K562 (cell line): ENCODE measurements at regions not wholly inside any gene's neighbourhood (a gene's known extent, or its start where the extent isn't known, plus 50 kb on each side); places are given as distances from the start of the nearest gene placed in this dataset.
A peak's percentile ranks its signal among the peaks of the same experiment; 100 is the strongest.

Experiments used
- ATAC-seq: fragments of 200-7000 bp; cut with Tn5 transposase; 3 replicates; pipeline ENCODE4 v1.9.1; 2020; ENCODE audit warnings: moderate library complexity
- BruUV-seq: library from RNA; stranded (reverse); fragments of 400-500 nt; replicated peaks from 2 replicates; lab custom pipeline; 2021; lab: Mats Ljungman, UMichigan
- CTCF ChIA-PET: fragments of 300-600 bp; formaldehyde crosslinking; extraction: SDS; loops from one replicate; lab custom pipeline; 2021; ENCODE audit warnings: low intra/inter-chr PET ratio; lab: Yijun Ruan, JAX
- POLR2A ChIA-PET: fragments of 300-600, 350-650 bp; sonication (Branson Sonifier 250); formaldehyde crosslinking; extraction: SDS; loops from one replicate; lab custom pipeline; 2021; ENCODE audit warnings: antibody characterized with exemption, inconsistent platforms; lab: Yijun Ruan, JAX
- DNase-seq, 4 experiments: peaks; one replicate each; pipeline versions ENCODE4 v3.0.0 to v3.0.0-alpha.2; 2011 to 2018; ENCODE audit warnings: low spot score in 3 of 4, mixed read lengths in 3 of 4; ENCODE audit errors: extremely low read depth in 1 of 4
- FAIRE-seq: peaks from 2 replicates; lab custom pipeline; 2011; peaks lifted over from hg19 to GRCh38; lab: Jason Lieb, UNC
- H2AFZ ChIP-seq: 2 replicates; pipeline ENCODE4 v1.6.0; 2011; ENCODE audit warnings: low read depth, low read length, control low read depth, inconsistent platforms
- H3K27ac ChIP-seq: fragments of 200-600 bp; 3 replicates; pipeline ENCODE4 v1.8.0; 2011; ENCODE audit warnings: low read depth, mild to moderate bottlenecking, control low read depth, inconsistent platforms, low read length, moderate library complexity, mixed read lengths; ENCODE audit errors: extremely low read depth
- H3K27me3 ChIP-seq, 2 experiments: fragments of 300-600 bp in 1 of 2; 2 replicates in 1 of 2; 3 replicates in 1 of 2; pipeline versions ENCODE4 v1.6.0 to v1.8.0; 2011; ENCODE audit warnings: inconsistent platforms in 2 of 2, low read length in 2 of 2, mild to moderate bottlenecking in 1 of 2, mixed read lengths in 1 of 2, moderate library complexity in 1 of 2; ENCODE audit not compliant: control insufficient read depth in 2 of 2, insufficient read depth in 2 of 2
- H3K36me3 ChIP-seq: fragments of 300-600 bp; 3 replicates; pipeline ENCODE4 v1.8.0; 2011; ENCODE audit warnings: mild to moderate bottlenecking, low read length, inconsistent platforms; ENCODE audit not compliant: control insufficient read depth, insufficient read depth
- H3K4me1 ChIP-seq, 2 experiments: fragments of 200-600 bp in 1 of 2; replicated peaks in 1 of 2; 2 replicates in 1 of 2; 3 replicates in 1 of 2; pipeline versions ENCODE4 v1.5.1 to v1.8.0; 2011; ENCODE audit warnings: inconsistent platforms in 2 of 2, low read length in 2 of 2, mild to moderate bottlenecking in 1 of 2, mixed read lengths in 1 of 2, moderate library complexity in 1 of 2; ENCODE audit not compliant: control insufficient read depth in 2 of 2, insufficient read depth in 2 of 2
- H3K4me2 ChIP-seq: 2 replicates; pipeline ENCODE4 v1.6.1; 2011; ENCODE audit warnings: low read length, control low read depth, inconsistent platforms, mixed read lengths; ENCODE audit not compliant: insufficient read depth
- H3K4me3 ChIP-seq: fragments of 200-600 bp; sonication (generic), shearing (Covaris generic); 2 replicates; pipeline ENCODE4 v1.5.1; 2016; ENCODE audit warnings: control low read depth, inconsistent platforms
- H3K79me2 ChIP-seq: fragments of 200-600 bp; 3 replicates; pipeline ENCODE4 v1.8.0; 2011; ENCODE audit warnings: low read length, inconsistent platforms; ENCODE audit not compliant: control insufficient read depth, insufficient read depth
- H3K9ac ChIP-seq, 2 experiments: 2 replicates each; pipeline versions ENCODE4 v1.6.0 to v1.6.1; 2011; ENCODE audit warnings: low read depth in 2 of 2, low read length in 2 of 2, control low read depth in 1 of 2, inconsistent platforms in 1 of 2, mild to moderate bottlenecking in 1 of 2, mixed read lengths in 1 of 2; ENCODE audit not compliant: insufficient read depth in 1 of 2
- H3K9me1 ChIP-seq: one replicate; pipeline ENCODE4 v1.6.0; 2011; ENCODE audit warnings: inconsistent platforms, mild to moderate bottlenecking, low read length, moderate library complexity; ENCODE audit not compliant: control insufficient read depth, insufficient read depth
- H3K9me3 ChIP-seq: replicated peaks from 2 replicates; pipeline ENCODE4 v1.5.1; 2011; ENCODE audit warnings: low read depth, low read length, inconsistent platforms; ENCODE audit not compliant: control insufficient read depth, insufficient read depth
- H4K20me1 ChIP-seq: replicated peaks from 2 replicates; pipeline ENCODE4 v1.6.1; 2011; ENCODE audit warnings: low read length, inconsistent platforms, mixed read lengths; ENCODE audit not compliant: control insufficient read depth, insufficient read depth
- EP400 ChIP-seq: fragments of 450-650 bp; IDR thresholded peaks from 2 replicates; pipeline ENCODE4 v1.6.1; 2017; ENCODE audit warnings: antibody characterized with exemption, mild to moderate bottlenecking, moderate library complexity
- HMGN3 ChIP-seq: IDR thresholded peaks from 2 replicates; pipeline ENCODE4 v1.6.1; 2011; ENCODE audit warnings: borderline replicate concordance, low read depth, mild to moderate bottlenecking, mixed read lengths, low read length; ENCODE audit not compliant: insufficient read length; ENCODE audit errors: extremely low read depth
- NONO ChIP-seq, 2 experiments: fragments of 200-400 bp in 1 of 2; fragments of 450-650 bp in 1 of 2; formaldehyde crosslinking in 1 of 2; IDR thresholded peaks; 2 replicates each; pipeline ENCODE4 v1.6.1; 2017; ENCODE audit warnings: low read depth in 2 of 2, mild to moderate bottlenecking in 2 of 2, moderate library complexity in 2 of 2, low read length in 1 of 2
- RFX5 ChIP-seq: IDR thresholded peaks from 2 replicates; pipeline ENCODE4 v1.6.1; 2011; ENCODE audit warnings: low read depth, mild to moderate bottlenecking, improper control_type of control experiment, low read length
- SLC30A9 ChIP-seq: fragments of 250-450 bp; sonication (Bioruptor Pico); IDR thresholded peaks from 2 replicates; pipeline ENCODE4 v1.8.0; 2022; ENCODE audit warnings: mild to moderate bottlenecking, moderate library complexity
- STAT6 ChIP-seq: sonication (generic); formaldehyde crosslinking; IDR thresholded peaks from 2 replicates; pipeline ENCODE4 v1.8.1; 2023; ENCODE audit warnings: mild to moderate bottlenecking, missing genetic modification reagents
- ZNF121 ChIP-seq: sonication (generic); formaldehyde crosslinking; conservative IDR thresholded peaks from 2 replicates; pipeline ENCODE4 v1.8.0; 2022; ENCODE audit warnings: missing genetic modification reagents
- ZNF253 ChIP-seq: fragments of 250-450 bp; sonication (Bioruptor Pico); conservative IDR thresholded peaks from 2 replicates; pipeline ENCODE4 v1.6.1; 2021; ENCODE audit warnings: mild to moderate bottlenecking
- ZNF41 ChIP-seq: fragments of 250-450 bp; sonication (Bioruptor Pico); conservative IDR thresholded peaks from 2 replicates; pipeline ENCODE4 v1.4.0; 2020; ENCODE audit warnings: mild to moderate bottlenecking
- ZNF717 ChIP-seq: fragments of 250-450 bp; sonication (Bioruptor Pico); IDR thresholded peaks from 2 replicates; pipeline ENCODE4 v1.5.0; 2021
- ZSCAN32 ChIP-seq: fragments of 450-650 bp; formaldehyde crosslinking; IDR thresholded peaks from 2 replicates; pipeline ENCODE4 v1.4.0; 2020; ENCODE audit warnings: mild to moderate bottlenecking, moderate library complexity
- WGBS: fragments of 100-300 bp; shearing (Covaris generic); methylation state at CpG from one replicate; pipeline ENCODE4 v1.1.6; 2016; ENCODE audit warnings: low coverage, mixed read lengths; ENCODE audit not compliant: insufficient coverage; ENCODE audit errors: missing lambda C conversion rate; 5-methylcytosine and 5-hydroxymethylcytosine counted together
- in situ Hi-C: fragments of 300-500 bp; cut with MboI; formaldehyde crosslinking; loops from 4 replicates; pipeline ENCODE4 v1.15.0; 2018; ENCODE audit warnings: inconsistent platforms, mixed read lengths
- intact Hi-C: fragments of 100-400 bp; cut with micrococcal nuclease; formaldehyde crosslinking; loops from 2 replicates; pipeline ENCODE4 v1.14.2; 2022
- TF ChIP-seq, protein P1 (sequence below): IDR thresholded peaks from 2 replicates; pipeline ENCODE4 v1.6.1; 2016; ENCODE audit warnings: missing genetic modification characterization, missing compliant biosample characterization

DNA sequence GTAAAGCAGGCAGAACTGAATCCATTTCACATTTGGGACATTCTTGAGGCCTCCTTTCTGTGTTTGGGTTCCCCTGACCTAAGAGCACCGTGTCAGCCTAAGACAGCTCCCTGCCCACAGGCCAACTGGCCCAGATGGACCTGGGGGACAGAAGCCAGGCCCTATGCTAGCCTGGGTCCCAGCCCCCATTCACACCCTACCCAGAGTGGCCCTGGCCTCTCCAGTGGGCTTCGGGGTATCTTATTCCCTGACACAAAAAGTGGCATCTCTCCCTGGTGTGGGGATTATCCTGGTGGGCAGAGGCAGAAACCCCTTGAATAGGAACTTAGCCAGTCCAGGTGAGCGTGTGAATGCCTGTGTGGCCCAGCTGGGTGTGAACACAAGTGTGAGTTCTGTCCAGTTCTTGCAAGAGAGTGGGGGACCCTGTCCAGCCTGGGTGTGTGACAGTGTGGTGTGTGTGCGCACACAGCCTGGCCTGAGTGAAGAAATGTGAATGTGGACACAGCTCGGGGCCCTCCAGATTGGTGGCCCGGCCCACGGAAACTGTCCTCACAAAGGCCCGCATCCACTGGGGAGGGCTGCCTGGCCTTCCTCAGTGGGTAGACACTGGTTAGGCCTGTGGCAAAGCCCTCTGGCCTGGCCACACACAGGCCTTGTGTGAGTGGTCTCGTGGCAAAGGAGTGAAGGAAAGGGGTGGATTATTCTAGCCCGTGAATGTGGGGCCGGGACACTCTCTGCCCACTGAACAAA lies 63.0 kb upstream of the HAAO start:
- no peaks in the 10 kb centered on the region for H3K9me3 ChIP-seq
- H3K4me1 ChIP-seq = peaks cover 0 to 8% of the 10 kb centered on the region in 2 experiments; a peak in 2 of 5 replicates
- no TSS peak for BruUV-seq
- CTCF ChIA-PET = no interaction called here
- no peak overlapping the region for H3K4me3 ChIP-seq
- in situ Hi-C loops (loop anchor here (10.0 kb wide), 1 partner anchor 629 kb away; no protein-coding TSS in a partner anchor), intact Hi-C loops (loop anchor here (10.0 kb wide), 2 partner anchors 629 to 689 kb away; no protein-coding TSS in a partner anchor)
- no peak overlapping the region for H3K4me2 ChIP-seq
- H3K9me1 ChIP-seq = no peaks in the 10 kb centered on the region
- H3K36me3 ChIP-seq = no peaks in the 10 kb centered on the region
- H4K20me1 ChIP-seq = no peaks in the 10 kb centered on the region
- H3K27me3 ChIP-seq = no peaks in the 10 kb centered on the region
- H3K79me2 ChIP-seq = no peaks in the 10 kb centered on the region
- DNase-seq (no peak), ATAC-seq (no peak), FAIRE-seq (no peak)
- H2AFZ ChIP-seq = no peak overlapping the region
- peak overlapping the region in 1 of 2 experiments; percentile 54; a peak in 1 of 4 replicates for H3K9ac ChIP-seq
- H3K27ac ChIP-seq = no peak overlapping the region
- TF ChIP-seq HMGN3 = no peak
- no peak for TF ChIP-seq RFX5
- TF ChIP-seq ZNF41 (CRISPR knock-in tag) = no peak
- TF ChIP-seq, protein P1, sequence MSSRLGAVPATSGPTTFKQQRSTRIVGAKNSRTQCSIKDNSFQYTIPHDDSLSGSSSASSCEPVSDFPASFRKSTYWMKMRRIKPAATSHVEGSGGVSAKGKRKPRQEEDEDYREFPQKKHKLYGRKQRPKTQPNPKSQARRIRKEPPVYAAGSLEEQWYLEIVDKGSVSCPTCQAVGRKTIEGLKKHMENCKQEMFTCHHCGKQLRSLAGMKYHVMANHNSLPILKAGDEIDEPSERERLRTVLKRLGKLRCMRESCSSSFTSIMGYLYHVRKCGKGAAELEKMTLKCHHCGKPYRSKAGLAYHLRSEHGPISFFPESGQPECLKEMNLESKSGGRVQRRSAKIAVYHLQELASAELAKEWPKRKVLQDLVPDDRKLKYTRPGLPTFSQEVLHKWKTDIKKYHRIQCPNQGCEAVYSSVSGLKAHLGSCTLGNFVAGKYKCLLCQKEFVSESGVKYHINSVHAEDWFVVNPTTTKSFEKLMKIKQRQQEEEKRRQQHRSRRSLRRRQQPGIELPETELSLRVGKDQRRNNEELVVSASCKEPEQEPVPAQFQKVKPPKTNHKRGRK = no peak
- no peak for TF ChIP-seq STAT6
- TF ChIP-seq ZNF717 (CRISPR knock-in tag) = no peak
- TF ChIP-seq ZNF253 (CRISPR knock-in tag) = no peak
- TF ChIP-seq EP400 = no peak
- TF ChIP-seq SLC30A9 (CRISPR knock-in tag) = no peak
- TF ChIP-seq NONO (IDR thresholded peaks at IDR 0.05; ENCODE audit: low read depth in 2 of 2, low read length in 1 of 2) = no peak
- TF ChIP-seq ZNF121 (CRISPR knock-in tag) = no peak
- no peak for TF ChIP-seq ZSCAN32 (CRISPR knock-in tag)
- POLR2A ChIA-PET = no interaction called here
- WGBS = 55% methylated on average over 10 of the region's 11 CpGs
